ENCODE measurements at regions not wholly inside any gene's neighbourhood (a gene's known extent, or its start where the extent isn't known, plus 50 kb on each side); places are given as distances from the start of the nearest gene placed in this dataset.

DNA sequence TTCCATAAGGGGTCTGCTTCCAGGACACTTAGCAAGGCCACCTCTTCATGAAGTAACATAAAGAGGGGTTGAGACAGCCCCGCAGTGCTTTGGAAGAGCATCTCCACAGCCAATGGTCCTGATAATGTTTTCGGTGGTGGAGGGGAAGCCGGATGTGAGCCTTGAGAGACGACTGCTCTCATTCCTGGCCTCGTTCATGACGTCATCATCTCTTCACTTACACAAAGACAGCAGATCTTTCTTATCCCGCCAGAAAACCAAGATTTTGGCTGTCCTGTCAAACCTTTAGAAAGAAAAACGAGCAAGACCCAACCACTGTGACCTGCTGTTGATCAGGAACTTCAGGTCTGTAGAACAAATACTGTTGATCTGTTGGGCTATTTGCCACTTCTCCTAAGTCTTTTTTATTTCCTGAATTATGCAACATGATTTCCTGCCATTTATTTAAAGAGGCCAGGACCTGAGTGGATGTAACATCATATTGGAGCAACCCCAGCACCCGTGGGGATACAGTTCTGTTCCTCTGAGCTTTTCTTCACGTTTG is 89.0 kb upstream of the IRX2 start:
- TF ChIP-seq, protein P1, sequence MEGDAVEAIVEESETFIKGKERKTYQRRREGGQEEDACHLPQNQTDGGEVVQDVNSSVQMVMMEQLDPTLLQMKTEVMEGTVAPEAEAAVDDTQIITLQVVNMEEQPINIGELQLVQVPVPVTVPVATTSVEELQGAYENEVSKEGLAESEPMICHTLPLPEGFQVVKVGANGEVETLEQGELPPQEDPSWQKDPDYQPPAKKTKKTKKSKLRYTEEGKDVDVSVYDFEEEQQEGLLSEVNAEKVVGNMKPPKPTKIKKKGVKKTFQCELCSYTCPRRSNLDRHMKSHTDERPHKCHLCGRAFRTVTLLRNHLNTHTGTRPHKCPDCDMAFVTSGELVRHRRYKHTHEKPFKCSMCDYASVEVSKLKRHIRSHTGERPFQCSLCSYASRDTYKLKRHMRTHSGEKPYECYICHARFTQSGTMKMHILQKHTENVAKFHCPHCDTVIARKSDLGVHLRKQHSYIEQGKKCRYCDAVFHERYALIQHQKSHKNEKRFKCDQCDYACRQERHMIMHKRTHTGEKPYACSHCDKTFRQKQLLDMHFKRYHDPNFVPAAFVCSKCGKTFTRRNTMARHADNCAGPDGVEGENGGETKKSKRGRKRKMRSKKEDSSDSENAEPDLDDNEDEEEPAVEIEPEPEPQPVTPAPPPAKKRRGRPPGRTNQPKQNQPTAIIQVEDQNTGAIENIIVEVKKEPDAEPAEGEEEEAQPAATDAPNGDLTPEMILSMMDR (conservative IDR thresholded peaks at IDR 0.05; ENCODE audit: low read length): no peak
- no peak for TF ChIP-seq EZH2phosphoT487 (IDR thresholded peaks at IDR 0.05; ENCODE audit: borderline replicate concordance)

Measured in Loucy (cell line).